RCC 7860 (cell line): ENCODE measurements at regions not wholly inside any gene's neighbourhood (a gene's known extent, or its start where the extent isn't known, plus 50 kb on each side); places are given as distances from the start of the nearest gene placed in this dataset.

Experiments
- DNase-seq: peaks from one replicate; pipeline ENCODE4 v3.0.0-alpha.2; 2015; ENCODE audit warnings: low spot score
- FAIRE-seq: peaks from 2 replicates; lab custom pipeline; 2012; peaks lifted over from hg19 to GRCh38; lab: Jason Lieb, UNC

DNA sequence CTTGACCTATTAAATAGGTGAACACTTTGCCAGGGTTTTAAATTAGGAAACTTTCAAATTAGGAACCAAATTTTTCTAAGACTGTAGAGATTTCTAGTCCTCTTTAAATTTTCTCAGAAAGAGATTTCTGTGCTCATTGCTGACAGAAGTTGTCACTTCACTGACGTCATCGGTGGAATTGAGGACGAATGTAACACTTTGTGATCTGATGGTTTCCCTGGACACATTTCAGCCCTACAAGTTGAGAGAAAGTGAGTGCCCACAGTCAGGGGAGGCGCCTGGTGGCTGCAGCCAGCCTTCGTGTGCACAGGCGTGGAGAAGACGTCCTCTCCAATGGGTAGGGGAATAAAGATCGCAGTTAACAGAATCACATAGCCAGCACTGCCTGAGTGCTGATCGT is 396.5 kb upstream of the TSHZ3 start:
- DNase-seq (no peak), FAIRE-seq (no peak)

DNA sequence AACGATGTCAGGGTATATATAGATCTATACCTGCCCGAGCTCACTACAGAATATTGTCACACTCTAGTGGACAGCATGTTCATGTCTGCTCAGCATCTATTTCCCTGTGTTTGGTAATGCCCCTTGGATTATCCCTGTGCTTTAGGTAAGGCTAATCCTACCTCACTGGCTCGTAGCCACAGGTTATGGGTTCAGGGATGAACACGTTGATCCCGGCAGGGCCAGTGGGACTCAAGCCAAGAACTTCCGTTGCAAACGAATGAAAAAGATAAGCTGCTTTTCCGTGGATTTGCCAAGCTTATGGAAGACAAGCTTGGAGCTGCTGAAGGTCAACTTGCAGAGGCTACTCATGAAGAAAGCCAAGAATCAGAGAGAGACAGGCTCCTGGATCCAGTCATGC is 400.0 kb upstream of the TSHZ3 start:
- FAIRE-seq (no peak), DNase-seq (no peak)

DNA sequence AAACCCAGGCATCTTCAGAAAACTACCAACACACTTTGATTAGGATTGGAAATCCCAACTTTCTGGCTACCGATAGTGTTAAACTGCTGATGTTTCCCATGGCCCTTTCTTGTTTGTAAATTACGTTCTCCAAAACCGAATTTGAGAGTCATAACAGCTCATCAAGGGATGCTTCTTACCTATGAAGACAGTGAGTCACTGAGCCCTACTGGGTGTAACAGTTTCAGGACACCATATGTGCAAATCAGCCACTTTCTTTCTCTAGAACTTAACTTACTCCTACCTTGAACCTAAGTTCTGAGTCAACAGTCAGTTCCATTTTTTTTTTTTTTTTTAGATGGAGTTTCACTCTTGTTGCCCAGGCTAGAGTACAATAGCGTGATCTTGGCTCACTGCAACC is 410.1 kb upstream of the TSHZ3 start:
- DNase-seq, result no peak
- no peak for FAIRE-seq

DNA sequence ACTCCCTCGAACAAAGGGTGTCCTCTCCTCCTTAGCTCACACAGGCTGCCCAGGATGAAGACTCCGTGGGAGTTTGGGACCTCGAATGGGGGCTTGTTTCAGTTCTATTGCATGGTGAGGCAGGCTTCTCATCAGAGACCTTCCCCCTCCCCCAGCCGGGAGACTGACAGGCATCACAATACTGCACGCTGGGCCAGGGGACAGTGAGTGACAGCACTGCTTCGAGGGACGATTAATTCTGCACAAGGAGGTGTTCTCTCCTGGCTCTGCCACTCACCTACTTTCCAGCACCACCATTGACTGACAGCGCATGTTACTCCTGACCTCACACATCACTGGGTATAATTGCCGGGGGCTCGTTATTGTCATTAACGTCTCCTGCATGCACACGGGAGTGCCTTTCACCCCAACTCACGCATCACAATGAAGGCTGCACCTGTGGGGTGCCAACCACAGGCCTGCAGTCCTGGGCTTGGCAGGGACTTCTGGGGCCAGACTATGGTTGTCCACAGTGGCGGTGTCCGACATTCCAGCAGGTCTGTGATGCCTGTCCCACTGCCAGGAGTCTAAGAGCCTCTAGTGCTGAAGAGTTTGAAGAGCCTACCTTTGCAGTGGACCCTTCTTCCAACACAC is 412.2 kb upstream of the TSHZ3 start:
- FAIRE-seq (no peak), DNase-seq (no peak)

DNA sequence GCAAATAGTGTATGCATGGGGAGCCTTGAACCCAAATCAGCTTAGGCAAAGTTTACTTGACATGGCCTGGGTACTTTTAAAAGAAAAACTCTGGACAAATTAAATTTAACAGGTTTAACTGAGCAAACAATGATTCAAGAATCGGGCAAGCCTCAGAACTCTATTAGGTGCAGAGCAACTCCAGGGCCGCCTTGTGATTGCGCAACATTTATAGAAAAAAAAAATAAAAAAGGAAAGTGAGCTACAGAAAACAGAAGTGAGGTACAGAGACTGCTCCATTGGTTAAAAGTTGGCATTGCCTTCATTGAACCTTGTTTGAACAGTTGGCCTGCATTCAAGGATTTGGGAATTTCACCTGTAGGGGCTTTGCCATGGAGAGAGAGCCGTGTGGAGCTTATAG is 421.0 kb upstream of the TSHZ3 start:
- DNase-seq, result no peak

DNA sequence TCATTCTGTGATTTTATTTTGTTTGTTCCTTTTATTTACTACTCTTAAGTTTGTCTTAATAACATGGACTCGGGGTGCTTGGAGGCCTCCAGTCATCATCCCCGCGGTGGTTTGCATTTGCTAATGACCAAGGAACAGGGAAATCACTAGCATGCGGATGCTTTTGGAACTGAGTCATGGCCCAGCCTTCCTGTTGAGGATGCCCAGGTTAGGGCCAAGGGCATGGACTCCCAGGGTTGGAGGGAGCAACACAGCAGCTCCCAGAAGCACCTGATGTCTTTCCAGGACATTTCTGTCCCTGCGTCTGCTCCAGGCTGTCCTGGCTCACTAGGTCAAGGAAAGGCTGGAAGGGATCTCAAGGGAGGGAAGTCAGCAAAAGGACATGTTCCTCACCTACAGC is 423.7 kb upstream of the TSHZ3 start:
- no peak for DNase-seq
- no peak for FAIRE-seq

More for the DNA sequence above, 421.0 kb upstream of the TSHZ3 start:
- FAIRE-seq, result no peak

DNA sequence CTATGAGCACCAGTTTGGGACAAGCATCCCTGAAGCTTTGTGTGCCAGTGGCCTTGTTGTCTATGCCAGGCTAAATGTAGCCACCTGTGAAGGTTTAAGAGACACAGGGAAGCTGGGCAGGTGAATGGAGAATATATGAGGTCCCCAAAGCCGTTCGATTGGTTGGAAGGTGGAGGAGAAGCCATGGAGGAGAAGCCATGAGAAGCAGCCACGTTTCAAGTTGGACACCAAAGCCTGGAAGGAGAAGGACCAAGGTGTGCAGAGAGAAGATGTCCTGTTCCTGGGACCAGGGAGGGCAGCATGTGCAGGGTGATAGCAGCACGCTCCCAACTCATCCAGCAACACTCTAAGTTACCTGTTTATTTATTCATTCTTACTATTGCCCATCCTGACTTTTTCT is 432.3 kb upstream of the TSHZ3 start:
- FAIRE-seq (no peak), DNase-seq (no peak)

DNA sequence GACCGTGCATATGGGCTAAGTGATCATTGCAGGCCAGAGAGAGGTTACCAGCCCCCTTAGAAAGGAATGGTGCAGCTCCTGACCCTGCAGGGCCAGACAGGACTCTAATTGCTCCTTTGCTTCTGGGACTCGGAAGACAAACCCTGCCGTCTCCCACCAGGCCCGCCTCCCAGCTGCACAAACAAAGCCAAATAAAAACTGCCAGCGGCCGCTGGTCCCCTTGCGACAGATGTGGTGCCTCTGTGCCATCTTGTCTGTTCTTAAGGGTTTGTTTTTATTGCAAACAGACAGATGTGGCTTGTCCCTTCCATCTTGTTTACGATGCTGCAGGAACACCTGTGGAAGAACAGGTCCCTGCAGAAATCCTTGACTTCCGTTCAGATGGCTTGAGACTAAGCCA is 434.4 kb upstream of the TSHZ3 start:
- DNase-seq (no peak), FAIRE-seq (no peak)

DNA sequence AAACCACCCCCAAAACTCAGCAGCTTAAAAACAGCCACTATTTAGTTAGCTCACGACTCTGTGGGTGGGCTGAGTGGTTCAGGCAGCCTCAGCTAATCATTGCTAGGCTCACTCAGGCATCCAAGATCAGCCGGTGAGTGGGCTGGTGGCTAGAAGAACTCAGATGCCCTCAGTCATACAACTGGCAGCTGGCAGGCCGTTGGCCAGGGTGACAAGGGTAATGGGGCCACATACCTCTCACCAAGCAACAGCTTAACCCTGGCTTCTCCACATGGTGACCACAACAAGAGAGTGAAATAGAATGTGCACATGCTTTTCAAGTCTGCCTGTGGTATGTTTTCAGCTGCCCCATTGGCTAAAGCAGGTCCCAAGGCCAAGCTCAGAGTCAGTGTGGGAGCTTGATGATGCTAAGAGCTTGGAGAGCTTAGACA is 435.4 kb upstream of the TSHZ3 start:
- FAIRE-seq, result no peak

DNA sequence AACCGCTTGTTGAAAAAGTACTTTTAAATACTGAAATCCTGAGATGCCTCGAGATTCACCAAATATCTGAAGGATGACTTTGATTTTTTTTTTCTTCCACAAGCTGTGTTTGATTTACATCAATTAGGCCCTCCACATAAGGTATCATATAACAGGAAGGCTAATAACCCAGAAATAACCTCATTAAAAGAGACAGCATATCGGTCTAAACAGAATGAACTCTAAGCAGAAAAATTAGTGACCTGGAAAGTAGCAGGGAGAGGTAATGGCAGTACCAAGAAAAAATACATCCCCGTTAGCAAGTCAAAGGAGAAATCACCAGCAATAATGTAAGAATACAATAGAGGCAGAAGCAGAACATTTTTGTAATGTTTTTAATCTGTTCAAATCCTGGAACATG is 452.4 kb upstream of the TSHZ3 start:
- DNase-seq (no peak), FAIRE-seq (no peak)

More for the DNA sequence above, 435.4 kb upstream of the TSHZ3 start:
- DNase-seq, result no peak

DNA sequence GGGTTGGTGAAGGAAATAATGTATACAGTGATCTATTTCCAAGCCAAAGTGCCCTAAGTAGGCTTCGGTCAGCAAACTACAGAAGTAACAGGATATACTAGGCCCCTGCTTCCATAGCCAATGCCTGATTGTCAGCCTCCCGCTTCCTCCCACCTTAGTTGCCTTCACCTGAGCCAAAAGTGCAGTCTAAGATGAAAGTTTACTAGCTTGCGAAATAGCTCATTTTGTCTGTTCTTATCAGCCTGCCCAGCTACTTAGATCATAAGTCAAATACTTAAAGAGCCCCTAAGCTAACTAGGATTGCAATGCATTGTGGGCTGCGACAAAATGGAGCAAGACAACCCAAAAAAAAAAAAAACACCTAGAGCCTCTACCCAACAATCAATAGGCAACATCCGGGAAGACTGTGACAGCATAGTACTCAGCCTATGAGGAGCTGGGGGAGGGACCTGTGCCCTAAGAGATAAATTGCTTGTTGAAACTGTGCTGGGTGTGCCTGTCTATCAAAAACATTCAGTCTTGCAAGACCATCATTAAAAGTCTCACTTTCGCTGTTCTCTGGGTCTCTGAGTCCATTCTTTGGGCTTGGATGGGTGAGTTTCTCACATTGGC is 454.7 kb upstream of the TSHZ3 start:
- DNase-seq (no peak), FAIRE-seq (no peak)

DNA sequence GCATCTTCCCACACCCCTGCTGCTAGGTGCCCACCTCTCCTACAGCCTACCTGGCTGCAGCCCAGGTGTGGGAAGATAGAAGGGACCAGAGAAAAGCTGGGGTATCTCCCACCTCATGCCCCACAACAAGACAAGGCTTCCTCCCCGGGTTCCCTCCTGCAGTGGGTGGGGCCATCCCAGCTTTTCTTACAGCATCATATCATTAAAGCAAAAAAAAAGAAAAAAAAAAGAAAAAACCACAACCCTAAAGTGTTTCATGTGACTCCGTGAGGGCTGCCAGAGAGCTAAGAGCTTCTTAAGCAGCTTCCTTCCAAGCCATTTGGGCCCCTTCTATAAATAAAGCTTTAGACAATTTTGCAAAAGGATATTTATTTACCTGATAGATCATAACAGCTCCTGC is 455.4 kb upstream of the TSHZ3 start:
- FAIRE-seq, result no peak
- DNase-seq, result no peak

DNA sequence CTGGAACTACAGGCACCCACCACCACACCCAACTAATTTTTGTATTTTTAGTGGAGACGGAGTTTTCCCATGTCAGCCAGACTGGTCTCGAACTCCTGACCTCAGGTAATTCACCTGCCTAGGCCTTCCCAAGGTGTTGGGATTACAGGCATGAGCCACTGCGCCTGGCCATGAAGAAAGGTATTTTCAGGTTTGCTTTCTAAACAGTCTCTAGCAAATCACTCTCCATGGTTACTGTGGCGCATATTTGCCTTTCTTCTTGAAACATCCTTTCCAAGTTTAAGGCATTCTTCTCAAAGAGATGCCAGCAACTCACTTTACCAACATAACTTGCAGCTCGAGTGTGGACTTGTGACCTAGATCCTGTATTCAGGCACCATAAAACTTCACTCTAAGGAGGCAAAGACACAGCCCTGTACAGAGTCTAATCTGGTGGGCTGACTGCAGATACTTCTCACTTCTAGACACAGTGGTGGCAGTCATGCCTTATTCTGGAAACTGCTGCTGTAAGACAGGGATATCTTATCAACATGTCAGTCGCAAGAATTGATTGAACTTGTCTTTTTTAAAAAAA is 461.4 kb upstream of the TSHZ3 start:
- DNase-seq (no peak), FAIRE-seq (no peak)

DNA sequence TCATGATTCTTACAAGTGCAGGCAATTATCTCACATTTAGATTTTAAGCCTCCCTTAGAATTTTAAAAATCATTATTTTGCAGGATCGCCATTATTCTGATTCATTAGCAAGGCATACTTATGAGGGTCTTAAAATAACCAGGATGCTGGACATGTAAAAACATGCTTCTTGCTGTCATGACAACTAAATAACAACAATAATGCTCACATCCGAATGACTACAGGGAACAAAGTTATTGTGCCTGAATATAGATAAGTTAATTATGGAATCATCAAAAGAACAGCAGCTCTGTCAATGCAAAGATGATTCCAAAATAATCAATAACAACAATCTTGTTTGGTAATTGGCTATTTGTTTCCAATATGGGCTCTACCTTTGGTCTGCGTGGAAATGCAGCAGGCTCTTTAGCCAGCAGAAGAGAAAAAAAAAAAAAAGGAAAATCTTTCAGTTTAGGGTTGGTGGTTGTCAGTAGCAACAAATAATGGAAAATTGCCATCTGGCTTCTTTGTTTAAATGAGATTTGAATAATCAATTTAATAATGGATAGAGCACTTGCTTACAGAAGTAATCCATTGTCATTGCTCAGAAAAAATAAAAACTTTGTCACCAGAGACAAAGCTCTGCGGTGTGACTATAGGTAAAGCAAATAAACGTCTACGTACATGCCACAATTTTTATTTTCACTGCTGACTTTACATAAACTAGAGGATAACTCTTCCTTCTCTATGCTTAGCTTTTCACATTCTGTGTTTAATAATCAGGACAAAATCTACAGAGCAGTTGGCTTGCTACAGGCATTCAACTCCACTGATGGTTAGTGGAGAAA is 468.9 kb upstream of the TSHZ3 start:
- FAIRE-seq (no peak), DNase-seq (no peak)

DNA sequence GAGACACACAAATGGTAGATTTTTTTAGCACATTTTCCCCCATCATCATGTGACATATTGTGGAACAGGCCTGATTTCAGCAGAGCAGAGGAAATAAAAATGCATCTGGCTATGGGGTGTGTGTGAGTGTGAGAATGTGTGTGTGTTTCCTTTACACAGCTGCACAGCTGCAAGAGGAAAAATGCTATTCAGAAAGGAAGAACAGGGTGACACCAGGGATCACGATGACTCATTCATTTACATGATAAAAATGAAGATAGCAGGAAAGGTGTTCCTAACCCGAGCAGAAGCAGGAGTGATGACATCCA is 469.5 kb upstream of the TSHZ3 start:
- no peak for FAIRE-seq
- DNase-seq, result no peak

DNA sequence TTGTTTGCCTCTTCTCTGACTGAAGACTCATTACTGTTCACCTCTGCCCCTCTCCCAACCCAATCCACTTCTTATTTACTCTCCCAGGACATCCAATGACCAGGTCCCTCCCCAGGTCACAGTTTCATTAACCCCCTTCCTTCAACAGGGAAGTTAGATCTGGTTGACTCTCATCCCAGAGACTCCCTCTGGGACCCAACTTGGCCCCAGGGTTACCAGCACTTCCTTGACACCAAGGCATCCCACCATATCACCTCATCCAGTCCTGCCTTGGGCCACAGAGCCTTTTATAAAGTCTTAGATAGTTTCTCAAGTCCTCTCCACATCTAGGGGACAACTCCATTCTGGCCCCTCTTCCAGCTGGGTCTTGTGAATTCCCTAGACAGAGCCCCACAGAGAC is 470.6 kb upstream of the TSHZ3 start:
- FAIRE-seq (no peak), DNase-seq (no peak)

DNA sequence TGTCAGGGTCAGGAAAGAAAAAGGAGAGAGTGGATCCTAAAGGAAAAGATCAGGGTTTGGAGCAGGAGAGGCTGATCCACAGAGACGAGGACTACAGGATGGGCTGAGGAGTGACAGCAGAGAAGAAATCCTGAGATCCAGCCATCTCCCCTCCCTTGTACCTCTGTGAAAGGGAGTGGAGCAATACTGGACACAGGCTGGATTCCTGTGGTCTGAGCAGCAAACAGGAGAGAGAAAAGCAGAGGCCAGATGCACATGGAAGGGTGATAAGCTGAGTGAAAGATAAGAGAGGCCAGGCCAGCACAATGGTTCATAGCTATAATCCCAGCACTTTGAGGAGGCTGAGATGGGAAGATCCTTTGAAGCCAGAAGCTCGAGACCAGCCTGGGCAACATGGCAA is 472.1 kb upstream of the TSHZ3 start:
- DNase-seq (no peak), FAIRE-seq (no peak)

DNA sequence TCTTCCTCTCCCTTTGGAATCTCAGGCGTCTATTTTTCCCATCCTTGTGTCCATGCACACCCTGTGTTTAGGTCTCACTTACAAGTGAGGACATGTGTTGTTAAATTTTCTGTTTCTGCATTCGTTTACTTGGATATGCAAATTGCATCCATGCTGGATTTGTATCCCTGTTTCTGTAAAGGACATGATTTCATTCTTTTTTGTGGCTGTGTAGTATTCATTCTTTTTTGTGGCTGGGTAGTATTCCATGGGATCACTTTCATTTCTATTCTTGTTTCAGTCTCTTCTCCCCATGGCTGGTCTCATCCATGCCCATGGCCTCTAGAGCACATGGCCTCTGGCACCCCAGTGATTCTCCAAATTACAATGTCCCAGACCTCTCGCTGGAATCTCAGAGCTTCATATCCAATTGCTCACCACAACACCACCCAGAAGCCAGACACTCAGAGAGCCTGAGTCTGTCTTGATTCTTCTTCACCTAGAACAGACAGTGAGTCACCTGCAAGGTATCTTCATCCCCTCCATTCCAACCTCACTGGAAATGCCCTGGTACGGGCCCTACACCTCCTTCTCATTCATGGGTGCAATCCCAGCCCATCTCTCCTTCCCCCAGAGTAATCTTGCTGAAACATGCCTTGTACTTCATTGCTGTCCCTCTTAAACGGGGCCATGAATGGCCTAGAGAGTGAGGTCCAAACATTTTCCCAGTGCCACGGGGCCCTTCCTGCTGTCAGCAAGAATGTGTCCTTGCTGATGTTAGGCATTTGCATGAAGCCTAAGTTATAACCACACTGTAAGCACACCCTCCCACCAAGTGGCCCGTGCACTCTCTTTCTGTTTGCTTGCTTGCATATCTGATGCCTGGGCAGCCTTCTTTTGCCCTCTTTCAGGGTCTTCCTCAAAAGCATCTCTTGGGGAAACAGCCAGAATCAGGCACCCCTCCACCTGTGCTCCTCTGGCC is 476.2 kb upstream of the TSHZ3 start:
- DNase-seq, result no peak
- FAIRE-seq, result no peak

DNA sequence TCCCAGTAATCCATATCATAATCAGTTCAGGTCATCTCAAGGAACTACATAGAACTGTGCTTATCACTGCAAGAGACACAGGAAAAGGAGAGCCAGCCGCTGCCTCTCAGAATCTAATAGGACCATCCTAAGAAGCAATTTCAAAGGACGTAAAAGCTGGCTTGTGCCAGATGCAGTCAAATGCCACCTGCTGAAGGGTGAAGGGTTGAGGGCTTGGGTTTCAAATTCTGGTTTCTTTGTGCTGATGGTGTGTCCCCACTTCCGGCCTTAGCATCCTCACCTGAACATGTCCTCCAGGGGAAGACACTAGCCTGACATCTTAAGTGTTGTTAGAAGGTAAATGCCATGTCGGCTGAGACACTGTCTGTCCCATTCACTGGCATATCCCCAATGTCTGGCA is 477.1 kb upstream of the TSHZ3 start:
- DNase-seq, result no peak
- FAIRE-seq, result no peak

DNA sequence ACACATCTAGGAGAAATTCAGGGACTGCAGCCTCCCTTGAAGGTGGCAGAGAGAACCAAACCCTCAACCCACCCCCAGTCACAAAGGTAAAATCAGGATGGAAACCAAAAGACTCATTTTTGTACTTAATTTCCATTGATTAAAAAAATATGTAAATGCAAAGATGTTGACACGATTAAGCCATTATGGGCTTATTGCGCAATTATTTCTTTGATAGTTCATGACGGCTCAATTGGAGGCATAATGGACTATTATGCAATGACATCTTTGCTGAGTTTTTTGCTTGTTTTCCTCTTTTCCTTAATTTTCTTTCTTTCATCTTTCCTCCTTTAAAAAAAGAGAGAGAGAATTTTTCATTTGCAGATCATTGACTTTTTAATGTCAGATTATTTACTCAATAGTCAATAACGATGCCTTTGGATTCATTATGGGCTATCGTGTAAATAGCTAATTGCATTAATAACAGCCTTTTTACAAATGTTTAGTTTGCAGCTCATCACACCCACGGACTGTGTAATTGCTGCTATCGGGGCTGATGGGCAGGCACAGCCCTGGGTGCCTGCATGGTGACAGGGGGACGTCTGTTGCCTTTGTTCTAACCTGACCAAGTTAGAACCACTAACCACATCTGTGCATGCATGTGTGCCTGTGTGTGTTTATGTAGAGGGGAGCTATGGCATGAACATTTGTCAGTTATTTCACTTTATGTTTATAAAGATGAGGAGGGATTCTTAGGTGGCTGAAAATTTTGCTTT is 482.4 kb upstream of the TSHZ3 start:
- FAIRE-seq (no peak), DNase-seq (no peak)
